ENCODE measurements at regions not wholly inside any gene's neighbourhood (a gene's known extent, or its start where the extent isn't known, plus 50 kb on each side); places are given as distances from the start of the nearest gene placed in this dataset.

DNA sequence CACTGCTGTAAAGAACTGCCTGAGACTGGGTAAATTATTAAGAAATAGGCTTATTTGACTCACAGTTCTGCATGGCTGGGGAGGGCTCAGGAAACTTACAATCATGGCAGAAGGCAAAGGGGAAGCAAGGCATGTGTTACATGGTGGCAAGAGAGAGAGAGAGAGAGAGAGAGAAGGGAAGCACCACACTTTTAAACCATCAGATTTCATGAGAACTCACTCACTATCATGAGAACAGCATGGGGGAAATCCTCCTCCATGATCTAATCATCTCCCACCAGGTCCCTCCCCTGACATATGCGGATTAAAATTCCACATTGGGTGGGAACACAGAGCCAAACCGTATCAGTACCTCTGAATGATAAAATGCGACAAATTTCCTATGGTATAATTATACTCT is 203.9 kb upstream of the MARCKS start:
- no peak overlapping the region for H3K4me2 ChIP-seq (ENCODE audit: low read length)
- H3K79me2 ChIP-seq: no peaks in the 10 kb centered on the region
- no peaks in the 10 kb centered on the region for H3K36me3 ChIP-seq (ENCODE audit: control insufficient read depth, insufficient read depth, low read length)
- no peaks in the 10 kb centered on the region for H3K27me3 ChIP-seq (ENCODE audit: control insufficient read depth, insufficient read depth, low read length)
- H3K4me1 ChIP-seq: no peaks in the 10 kb centered on the region
- TF ChIP-seq, protein P1, sequence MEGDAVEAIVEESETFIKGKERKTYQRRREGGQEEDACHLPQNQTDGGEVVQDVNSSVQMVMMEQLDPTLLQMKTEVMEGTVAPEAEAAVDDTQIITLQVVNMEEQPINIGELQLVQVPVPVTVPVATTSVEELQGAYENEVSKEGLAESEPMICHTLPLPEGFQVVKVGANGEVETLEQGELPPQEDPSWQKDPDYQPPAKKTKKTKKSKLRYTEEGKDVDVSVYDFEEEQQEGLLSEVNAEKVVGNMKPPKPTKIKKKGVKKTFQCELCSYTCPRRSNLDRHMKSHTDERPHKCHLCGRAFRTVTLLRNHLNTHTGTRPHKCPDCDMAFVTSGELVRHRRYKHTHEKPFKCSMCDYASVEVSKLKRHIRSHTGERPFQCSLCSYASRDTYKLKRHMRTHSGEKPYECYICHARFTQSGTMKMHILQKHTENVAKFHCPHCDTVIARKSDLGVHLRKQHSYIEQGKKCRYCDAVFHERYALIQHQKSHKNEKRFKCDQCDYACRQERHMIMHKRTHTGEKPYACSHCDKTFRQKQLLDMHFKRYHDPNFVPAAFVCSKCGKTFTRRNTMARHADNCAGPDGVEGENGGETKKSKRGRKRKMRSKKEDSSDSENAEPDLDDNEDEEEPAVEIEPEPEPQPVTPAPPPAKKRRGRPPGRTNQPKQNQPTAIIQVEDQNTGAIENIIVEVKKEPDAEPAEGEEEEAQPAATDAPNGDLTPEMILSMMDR (IDR thresholded peaks at IDR 0.05): no peak
- no peaks in the 10 kb centered on the region for H3K9me3 ChIP-seq (ENCODE audit: control insufficient read depth, low read length)
- H3K27ac ChIP-seq: no peak overlapping the region
- no peak overlapping the region for H3K9ac ChIP-seq
- no peak overlapping the region for H3K4me3 ChIP-seq (ENCODE audit: low read depth, low read length)
- no peak overlapping the region for H2AFZ ChIP-seq

GRCh38 chr6:113654396-113654795 is 202.7 kb upstream of the MARCKS start:
- Histone ChIP-seq H3K27me3 (ENCODE audit: control insufficient read depth, insufficient read depth, low read length) (no peaks in the 10 kb centered on the region), H3K4me2 (ENCODE audit: low read length) (no peak overlapping the region), H3K79me2 (no peaks in the 10 kb centered on the region), H3K27ac (no peak overlapping the region), H3K9me3 (ENCODE audit: control insufficient read depth, low read length) (no peaks in the 10 kb centered on the region), H3K36me3 (ENCODE audit: control insufficient read depth, insufficient read depth, low read length) (no peaks in the 10 kb centered on the region), H3K9ac (no peak overlapping the region), H3K4me1 (no peaks in the 10 kb centered on the region), H3K4me3 (ENCODE audit: low read depth, low read length) (no peak overlapping the region), H2AFZ (peak overlapping the region; percentile 22)
- TF ChIP-seq, protein P1 (IDR thresholded peaks at IDR 0.05): no peak

DNA sequence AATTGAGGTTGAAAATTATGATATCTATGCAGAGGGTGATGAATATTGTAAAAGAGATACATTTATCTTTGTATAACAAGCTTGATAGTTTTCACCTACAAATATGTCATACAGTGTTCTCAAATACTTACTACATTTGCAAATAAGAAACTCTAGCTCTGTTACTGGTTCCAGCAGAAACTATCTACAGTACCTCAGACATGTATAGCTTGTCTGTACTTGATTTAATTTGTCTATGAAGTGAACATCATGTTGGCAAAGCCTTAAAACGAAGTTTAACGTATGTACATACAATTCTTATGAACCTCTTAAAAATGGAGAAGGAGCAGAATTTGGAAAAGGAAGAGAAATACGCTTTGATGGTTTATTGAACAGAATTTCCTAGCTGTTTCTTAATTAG is 201.4 kb upstream of the MARCKS start:
- Histone ChIP-seq H3K9me3 (ENCODE audit: control insufficient read depth, low read length) (no peaks in the 10 kb centered on the region), H3K79me2 (no peaks in the 10 kb centered on the region), H3K27me3 (ENCODE audit: control insufficient read depth, insufficient read depth, low read length) (no peaks in the 10 kb centered on the region), H2AFZ (no peak overlapping the region), H3K9ac (no peak overlapping the region), H3K27ac (no peak overlapping the region), H3K4me3 (ENCODE audit: low read depth, low read length) (no peak overlapping the region), H3K36me3 (ENCODE audit: control insufficient read depth, insufficient read depth, low read length) (no peaks in the 10 kb centered on the region), H3K4me2 (ENCODE audit: low read length) (no peak overlapping the region), H3K4me1 (peaks cover 2% of the 10 kb centered on the region)
- TF ChIP-seq, protein P1 (IDR thresholded peaks at IDR 0.05): no peak

- Histone ChIP-seq H3K4me1 (peaks cover 2% of the 10 kb centered on the region), H3K27ac (no peak overlapping the region), H3K9ac (no peak overlapping the region), H3K4me2 (ENCODE audit: low read length) (no peak overlapping the region), H3K79me2 (no peaks in the 10 kb centered on the region), H3K27me3 (ENCODE audit: control insufficient read depth, insufficient read depth, low read length) (no peaks in the 10 kb centered on the region), H3K4me3 (ENCODE audit: low read depth, low read length) (no peak overlapping the region), H3K9me3 (ENCODE audit: control insufficient read depth, low read length) (no peaks in the 10 kb centered on the region), H3K36me3 (ENCODE audit: control insufficient read depth, insufficient read depth, low read length) (no peaks in the 10 kb centered on the region), H2AFZ (peak overlapping the region; percentile 35)
- TF ChIP-seq, protein P1 (IDR thresholded peaks at IDR 0.05): no peak
Observed at GRCh38 chr6:113659762-113660404, 197.3 kb upstream of the MARCKS start.

GRCh38 chr6:113660819-113661218 is 196.3 kb upstream of the MARCKS start:
- Histone ChIP-seq H3K27me3 (ENCODE audit: control insufficient read depth, insufficient read depth, low read length) (no peaks in the 10 kb centered on the region), H3K4me1 (peaks cover 2% of the 10 kb centered on the region), H3K36me3 (ENCODE audit: control insufficient read depth, insufficient read depth, low read length) (no peaks in the 10 kb centered on the region), H3K9ac (no peak overlapping the region), H3K79me2 (no peaks in the 10 kb centered on the region), H3K27ac (no peak overlapping the region), H3K4me2 (ENCODE audit: low read length) (no peak overlapping the region), H3K9me3 (ENCODE audit: control insufficient read depth, low read length) (no peaks in the 10 kb centered on the region), H3K4me3 (ENCODE audit: low read depth, low read length) (no peak overlapping the region), H2AFZ (no peak overlapping the region)
- TF ChIP-seq, protein P1 (IDR thresholded peaks at IDR 0.05): no peak
